A204.1 (cell line): ENCODE measurements at regions not wholly inside any gene's neighbourhood (a gene's known extent, or its start where the extent isn't known, plus 50 kb on each side); places are given as distances from the start of the nearest gene placed in this dataset.

Source experiments
- FAIRE-seq: peaks from 2 replicates; lab custom pipeline; 2012; peaks lifted over from hg19 to GRCh38; lab: Jason Lieb, UNC

DNA sequence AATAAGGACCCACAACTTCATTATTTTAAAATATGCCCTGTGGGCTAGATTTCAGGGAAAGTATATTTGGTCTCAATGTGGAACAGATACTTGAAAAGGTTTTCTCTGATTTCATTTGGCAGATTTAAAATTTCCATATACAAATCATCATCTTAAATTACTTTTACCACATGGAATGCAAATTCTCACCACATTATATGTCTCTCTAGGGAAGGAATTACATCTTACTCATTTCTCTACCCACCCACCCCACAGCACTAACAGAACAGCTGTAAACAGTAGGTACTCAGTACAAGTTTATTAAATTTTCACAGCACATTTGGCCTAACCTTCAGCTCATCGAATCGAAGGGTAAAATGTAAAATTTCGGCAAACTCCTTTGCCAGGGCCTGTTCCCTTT, 104.0 kb downstream of the CYRIA start:
- no peak for FAIRE-seq

DNA sequence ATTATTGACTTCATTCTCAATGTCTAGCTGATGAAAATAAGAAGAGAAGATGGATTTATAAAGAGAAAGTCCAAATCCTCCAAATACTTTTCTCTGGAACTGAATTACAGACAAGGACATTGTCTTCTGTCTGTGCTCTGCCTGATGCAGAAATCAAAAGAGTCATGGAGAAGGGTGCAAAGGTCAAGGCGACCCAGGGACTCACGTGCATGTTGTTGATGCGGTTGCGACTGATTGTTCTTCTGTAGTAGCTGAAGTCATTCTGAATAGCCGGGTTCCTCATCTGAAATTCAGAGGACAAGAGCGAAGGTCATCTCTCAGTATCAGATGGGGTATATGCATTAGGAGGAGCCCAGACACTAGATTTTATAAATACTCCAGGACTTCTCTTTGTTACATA, 104.4 kb downstream of the CYRIA start:
- FAIRE-seq = no peak

DNA sequence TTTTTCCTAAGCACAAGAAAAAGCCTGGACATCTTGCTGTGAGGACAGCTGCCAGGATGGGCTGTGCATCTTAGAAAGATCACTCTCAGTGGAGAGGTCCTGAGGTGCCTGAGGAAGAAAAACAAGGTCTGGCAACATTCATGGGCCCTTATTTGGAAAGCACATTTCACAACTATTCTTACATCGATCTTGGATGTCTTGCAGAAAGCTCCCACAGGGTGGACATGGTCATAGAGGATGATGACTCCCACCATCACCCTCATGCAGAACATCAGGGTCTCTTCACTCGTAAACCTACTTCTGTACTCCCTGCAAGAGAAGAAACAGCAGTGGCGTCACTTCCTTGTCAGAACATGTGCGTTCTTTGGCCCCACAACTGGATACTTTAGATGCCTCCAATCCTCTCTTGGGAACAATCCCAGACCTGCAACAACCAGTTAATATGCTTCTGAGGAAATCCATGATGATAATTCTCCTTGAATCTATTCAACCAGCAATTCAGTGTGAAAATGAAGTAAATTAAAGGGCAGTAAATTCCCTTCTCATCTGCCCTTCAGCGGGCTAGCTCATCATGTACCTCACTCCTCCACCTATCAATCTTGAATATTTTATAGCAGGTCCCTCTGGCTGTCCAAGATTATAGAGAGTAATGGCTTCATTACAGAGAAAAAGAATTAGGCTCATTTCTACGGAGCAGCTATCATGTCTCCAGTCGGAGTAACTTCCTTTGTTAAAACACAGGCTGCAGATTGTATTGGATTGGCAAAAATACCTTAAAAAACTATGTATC, 106.2 kb downstream of the CYRIA start:
- no peak for FAIRE-seq

DNA sequence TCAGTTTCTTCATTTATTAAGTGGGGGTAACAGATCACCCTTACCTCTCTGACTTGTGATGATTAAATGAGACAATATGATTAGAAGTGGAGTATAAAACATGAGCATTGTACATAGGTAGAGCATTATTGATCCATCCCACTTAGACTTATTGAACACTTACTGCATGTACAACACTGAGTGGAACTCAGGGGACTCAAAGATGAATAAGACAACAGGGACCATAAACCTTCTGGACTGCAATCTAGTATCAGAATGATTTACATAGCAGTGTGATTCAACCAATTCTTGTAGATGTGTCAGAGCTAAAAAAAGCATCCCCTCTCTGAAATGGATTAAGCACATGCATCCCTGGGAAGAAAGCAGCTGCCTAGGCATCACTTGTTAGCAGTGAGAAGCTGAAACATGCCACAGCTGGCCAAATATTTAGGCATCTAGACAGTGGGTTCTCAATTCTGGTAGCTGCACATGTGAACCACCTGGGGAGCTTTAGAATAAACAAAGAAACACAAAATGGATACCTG, 111.5 kb downstream of the CYRIA start:
- FAIRE-seq = no peak

DNA sequence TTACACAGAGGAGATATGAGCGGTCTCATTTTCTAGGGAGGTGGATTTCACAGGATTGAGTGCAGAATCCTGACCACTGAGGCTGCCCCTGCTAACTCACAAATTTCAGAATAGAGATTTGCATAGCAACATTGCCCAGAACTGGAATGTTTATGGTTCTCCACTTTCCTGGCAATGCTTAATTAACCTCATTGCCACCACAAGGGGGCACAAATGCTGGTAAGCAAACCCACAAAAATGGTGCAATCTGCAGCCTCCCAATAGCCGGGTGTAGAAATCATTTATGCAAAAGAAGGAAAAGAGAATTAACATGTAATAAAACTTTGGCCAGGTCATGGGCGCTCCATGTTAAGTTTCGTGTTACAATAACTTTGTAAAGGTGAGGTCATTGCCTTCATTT, 112.4 kb downstream of the CYRIA start:
- FAIRE-seq = peak; percentile 3

DNA sequence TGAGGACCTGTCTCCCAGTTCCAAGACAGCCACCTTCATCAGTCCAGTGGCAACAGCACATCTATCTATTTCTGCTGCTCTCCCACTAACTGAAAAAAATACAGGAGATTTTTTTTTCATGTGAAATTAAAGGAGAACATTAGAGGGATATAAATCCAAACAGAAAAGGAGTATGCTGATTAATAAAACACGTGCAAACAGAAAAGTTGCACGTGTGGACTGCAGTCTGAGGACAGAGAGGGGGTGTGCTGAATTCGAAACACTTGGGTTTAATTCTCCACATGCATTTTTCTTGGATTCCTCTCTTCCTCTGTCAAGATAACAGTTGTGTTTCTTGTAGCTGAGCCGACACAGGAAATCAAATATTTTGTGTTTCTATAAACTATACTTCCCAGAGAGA, 113.4 kb downstream of the CYRIA start:
- FAIRE-seq = no peak

DNA sequence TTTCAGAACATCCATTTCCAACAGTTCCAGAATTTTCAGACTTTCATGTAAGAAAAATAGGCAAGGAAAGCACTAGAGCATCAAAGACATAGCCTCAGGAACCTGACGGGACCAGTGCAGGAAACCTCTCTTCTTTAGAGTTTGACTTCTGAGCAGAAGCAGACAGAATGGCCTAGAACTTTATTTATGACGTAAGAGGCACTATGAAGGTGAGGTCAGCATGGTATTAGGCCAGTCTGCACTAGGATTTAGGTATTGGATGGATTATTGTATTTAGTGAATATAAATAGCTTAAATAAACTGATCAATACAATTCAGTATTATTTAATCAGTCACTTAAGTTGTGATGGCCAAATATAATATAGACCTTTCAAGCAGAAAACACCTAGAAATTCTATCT, 117.6 kb downstream of the CYRIA start:
- FAIRE-seq = no peak

DNA sequence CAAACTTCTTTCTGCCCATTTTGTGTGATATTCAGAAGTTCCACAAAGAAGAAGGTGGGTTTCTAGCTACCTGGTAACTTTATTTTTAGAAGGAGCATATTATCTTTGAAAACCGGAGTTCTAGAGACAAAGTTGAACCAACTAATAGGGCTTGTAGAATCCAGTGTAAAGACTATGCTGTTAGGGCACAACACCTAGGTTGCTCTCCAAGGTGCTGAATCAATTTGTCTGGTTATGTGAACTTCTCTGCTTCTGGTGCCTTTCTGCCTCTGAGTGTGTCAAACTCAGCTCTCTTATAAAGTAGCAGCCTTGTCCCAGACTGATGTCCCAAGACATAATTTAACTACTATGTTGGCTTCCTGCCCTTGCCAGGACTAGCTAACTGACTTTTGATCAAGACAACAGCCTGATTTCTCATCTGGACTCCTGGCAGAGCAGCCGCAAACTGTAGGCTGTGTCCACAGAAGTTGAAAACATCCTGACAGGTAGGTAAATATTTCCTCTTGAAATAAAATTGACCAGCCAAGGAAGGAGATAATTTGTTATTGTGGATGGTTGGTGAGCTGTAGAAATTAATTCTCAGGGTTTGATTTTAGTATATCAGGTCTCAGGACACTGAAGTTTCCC, 119.4 kb downstream of the CYRIA start:
- no peak for FAIRE-seq

DNA sequence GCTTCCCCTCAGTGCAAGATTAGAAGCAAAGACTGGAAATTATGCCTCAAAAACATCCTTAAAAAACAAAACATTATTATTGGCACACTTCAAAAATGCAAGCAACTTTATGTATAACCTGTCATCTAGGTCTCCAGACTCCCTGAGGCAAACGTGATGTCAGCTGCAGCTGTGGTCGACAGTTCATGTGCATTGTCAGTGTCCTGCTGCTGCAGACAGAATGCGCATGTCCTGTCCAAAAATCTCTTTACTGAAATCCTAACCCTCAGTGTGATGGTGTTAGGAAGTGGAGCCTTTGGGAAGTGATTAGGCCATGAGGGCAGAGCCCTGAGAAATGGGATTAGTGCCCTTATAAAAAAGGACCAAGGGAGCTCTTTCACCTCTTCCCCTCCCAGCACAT, 126.9 kb downstream of the CYRIA start:
- no peak for FAIRE-seq

DNA sequence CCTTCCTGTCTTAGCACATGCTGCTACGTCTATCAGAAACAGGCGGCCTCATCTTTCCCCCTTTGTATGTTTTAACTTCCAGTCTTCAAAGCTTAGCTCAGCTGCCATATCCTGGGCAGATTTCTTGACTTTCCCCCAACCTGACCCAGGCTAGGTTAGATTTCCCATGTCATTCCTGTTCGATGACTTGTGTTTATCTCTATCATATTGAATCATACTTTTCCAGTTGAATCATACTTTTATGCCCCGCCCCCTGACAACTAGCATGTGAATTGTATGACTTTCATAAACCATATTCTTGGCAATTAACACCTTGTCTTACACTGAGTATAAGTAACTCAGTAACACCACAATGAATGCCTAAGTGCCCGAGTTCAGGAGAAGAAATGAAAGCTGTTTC, 128.3 kb downstream of the CYRIA start:
- FAIRE-seq = no peak

DNA sequence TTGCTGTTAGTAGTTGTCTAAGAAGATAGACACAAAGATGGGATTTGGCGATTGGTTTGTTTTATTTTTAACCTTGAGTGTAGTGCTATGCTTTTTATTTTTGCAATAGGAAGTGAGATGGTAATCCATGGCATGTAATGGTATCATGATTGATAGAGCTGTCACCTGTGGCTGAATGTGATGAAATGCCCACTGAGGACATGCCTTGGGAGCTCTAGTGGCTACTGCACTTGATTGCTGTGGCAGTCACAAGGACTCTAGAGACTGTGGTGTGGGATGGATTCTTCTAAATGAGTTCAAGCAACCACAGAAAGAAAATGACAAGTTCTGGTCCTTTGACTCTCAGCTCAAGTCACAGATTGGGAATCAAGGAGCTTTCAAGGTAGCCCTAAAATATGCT, 139.4 kb downstream of the CYRIA start:
- FAIRE-seq = no peak

DNA sequence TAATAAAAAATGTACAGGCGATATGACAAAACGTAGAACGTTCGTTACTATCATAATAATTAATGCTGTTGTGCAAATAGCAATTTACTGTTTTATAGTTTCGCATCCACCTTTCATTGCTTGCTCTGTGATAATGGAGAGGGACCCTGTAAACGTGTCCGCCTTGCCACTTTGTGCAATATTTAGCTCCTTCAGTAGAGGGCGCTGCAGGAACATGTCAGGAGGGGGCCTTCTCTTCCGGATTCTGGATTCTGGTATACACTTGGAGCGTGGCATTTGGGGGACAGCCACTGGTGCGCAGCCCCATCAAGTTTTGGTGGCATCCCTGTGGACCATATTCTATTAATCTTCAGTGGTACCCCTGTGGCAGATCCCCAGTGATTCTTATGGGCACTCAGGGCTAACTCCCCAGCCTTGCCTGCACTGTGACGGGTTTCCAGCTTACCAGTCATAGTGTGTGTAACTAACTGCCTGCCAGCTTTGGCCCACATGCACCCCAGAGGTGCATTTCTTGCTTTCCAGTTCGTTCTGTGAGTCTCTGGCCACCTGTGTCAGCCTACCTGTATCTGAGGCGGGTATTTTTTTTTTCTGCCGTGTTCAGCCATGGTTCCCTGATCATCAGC, 140.3 kb downstream of the CYRIA start:
- FAIRE-seq = no peak

DNA sequence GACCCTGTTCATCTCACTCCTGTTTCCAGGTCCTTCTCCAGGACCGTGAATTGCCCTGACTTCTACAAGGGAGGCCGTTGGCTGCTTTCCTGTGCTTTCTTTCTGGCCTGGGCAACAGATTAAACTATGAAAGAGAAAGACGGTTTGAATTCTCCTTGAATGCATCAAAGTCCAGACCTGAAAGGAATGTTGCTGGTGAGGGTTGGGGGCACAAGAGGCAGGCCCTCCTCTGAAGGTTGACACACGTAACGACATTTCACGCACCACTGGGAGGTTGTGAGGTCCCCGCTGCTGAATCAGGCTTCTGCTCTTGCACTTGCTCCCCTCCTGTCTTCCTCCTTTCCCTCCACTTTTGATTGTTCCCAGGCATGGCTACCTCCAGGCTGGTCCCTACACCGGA, 141.9 kb downstream of the CYRIA start:
- FAIRE-seq = no peak

DNA sequence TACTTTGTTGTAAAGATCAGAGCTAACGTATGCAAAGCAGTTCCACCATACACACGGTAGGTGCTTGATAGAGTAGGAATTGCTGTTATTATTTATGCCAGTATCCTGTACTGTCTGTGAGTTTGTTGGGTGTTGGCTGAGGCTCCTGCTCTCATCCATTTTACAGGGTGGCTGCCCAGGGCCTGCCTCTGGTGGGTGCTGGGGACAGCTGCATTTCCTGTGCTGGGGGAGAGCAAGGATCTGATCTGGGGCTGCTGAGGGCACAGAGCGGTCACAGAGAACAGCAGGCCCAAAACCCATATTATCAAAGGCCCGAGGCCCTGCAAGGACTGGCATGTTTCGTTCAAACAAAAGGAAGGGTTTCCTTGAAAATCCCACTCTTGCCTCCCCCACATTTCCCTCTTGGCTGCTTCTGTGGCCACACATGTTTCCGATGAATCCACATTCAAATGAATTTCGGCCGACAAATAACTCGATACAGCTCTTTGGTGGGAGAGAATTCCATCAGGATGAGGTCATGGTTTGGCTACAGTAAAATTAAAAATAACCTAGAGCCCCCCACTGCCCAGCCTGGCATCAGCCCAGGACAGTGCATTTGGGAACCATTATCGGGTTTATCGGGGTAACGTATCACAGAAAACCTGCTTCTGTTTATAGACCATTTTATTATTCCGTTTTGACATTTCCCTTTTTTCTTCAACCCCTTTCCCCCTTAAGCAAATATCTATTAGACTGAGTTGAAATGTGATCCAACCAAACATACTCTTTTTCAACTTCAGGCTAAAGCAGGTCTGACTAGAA, 143.4 kb downstream of the CYRIA start:
- FAIRE-seq = no peak

DNA sequence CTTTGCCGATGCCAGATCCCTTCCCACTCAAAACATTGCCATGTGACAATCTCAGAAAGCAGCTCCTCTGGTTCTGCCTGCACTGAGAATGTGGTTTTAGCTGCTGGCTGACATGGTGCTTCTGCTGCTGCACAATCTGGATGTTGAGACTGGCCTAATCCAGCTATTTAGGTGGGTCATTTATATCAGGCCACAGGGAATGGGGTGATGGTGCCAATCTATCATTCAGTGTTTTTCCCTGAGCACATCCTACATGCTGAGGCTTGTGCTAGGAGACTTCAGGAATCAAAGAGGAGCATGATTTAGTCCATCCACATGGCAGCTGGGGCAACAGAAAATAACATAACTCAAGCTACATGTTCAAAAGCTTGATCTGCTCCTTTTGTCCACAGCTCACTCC, 144.7 kb downstream of the CYRIA start:
- FAIRE-seq = no peak

DNA sequence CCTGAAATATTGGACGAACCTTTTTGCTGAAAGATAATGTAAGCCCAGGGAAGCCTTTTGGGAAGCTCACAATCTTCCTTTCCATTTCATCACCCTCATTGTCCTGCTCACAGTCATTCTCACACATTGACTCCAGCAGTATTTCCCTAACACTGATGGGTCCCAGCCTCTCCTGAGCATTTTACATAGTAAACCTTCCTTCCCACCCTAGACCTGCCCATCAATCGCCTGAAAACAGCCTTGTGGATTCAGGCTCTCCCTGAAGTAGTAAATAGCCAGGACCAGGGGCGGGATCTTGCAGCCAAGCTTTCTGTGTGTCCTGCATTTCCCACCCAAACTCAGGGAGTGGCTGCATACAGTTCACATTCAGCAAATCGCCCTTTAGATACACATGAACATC, 149.9 kb downstream of the CYRIA start:
- no peak for FAIRE-seq

DNA sequence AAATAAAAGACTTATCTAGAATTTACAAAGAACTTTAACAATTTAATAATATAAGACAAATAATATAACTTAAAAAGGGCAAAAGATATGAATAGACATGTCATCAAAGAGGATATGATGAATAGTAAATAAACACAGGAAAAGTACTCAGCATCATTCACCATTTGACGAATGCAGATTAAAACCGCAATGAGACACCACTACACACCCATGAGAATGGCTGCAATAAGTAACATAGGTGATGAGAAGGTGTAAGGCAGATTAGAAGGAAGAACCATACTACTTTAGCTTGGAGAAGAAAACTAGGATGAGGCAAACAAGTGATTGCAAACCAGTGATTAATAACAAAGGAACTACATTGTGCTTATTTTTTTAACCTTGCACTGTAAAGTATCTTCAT, 152.0 kb downstream of the CYRIA start:
- FAIRE-seq = no peak

DNA sequence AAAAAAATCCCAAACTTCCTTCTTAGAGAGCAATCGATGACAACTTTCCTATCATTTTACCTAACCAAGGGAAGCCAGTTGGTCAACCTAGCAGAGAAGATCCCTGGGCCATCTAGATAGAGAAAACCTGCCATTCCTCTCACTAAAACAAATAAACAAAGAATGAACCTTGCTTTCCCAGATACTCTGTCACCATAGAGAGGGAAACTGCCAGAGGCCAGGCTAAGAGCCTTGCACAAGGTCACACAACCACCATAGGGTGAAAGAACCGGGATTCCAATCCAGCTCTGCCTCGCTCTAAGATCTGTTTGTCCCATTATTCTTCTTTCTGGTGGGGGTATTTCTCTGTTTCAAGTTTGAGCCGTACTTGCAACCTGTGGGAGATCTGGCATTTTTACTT, 154.6 kb downstream of the CYRIA start:
- FAIRE-seq = no peak

DNA sequence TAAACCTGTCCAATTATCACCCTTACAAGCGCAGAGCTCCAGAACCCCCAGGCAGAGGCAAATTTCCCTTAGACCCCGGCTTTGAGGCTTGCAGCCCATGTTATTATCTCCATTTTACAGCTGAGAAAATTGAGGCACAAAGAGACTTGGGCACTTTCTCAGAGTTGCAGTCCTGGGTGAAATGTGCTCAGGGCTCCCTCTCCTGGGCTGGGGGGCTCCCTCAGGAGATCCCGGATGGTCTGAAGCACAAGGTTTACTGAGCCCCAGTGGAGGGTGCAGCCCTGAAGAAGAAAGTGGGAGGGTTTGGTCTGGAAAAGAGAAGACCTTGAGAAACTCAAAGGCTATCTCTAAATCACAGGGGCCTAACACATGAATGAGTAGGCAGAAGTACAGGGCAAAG, 156.6 kb downstream of the CYRIA start:
- no peak for FAIRE-seq

DNA sequence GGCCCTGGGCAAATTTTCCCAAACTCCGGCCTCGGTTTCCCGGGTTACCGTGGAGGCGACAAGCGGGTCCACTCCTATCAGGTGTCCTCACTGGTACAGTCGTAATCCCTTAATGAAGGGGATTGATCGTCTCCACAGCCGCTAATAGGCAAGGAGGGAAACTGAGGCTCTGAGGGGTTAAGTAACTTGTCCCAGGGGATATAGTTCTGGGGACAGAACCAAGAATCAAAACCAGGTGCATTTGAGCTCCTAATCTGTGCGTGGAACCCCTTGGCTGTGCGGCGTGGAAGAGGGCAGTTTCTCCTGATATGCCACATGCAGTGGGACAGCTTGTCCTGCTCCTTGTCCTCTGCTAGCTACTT, 157.2 kb downstream of the CYRIA start:
- no peak for FAIRE-seq

DNA sequence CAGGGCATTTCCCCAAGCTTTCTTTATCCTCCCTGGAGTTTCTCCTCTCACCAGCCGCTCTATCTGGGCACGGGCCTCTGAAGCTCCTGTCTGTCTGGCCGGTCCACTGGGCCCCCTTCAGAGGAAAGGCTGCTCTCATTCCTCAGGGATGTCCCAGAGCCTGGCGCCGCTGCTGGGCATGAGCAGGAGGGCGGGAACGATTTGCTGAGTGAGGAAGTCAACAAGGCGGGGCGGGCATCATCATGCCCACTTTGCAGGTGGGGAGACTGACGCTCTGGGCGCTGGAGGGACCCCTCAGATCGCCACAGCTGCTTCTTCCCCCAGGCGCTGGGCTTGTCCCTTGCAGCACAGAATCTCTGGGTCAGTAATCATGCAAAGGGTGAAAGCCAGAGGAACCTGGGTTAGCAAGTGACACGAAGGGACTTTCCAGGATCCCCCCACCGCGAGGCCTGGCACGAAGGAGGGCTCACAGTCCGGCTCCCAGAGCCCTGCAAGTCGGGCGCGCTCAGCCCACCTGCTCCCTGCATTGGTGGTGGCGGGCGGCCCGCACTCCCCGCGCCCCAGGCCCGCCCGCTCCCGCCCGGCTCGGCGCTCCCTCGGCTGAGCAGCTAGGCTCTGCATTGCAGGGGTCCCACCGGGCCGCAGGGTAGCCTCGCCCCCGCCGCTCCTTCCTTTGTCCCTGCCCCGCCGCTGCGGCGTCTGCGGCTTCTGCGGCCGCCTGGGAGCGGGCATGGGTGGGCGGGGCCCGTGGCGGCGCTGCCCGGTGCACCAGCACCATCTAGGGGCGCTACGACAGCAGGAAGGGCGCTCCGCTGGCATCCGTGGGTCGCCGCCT, 157.8 kb downstream of the CYRIA start:
- no peak for FAIRE-seq

DNA sequence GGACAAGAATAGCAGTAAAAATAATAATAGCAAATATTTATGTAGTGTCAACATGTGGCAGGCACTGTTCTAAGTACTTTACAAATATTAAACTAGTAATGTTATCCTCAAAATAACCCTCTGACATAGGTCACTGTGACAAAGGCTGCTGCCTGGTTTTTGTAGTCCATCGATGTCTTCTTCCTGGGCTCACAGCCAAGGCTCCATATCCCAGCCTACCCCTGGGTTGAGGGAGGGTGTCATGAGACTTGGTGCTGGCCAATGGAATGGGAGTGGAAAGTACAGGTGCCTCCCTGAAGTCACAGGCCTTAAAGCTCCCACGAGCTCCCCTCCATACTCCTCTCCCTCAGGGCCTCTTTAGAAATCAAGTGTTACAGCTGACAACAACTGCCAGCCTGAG, 159.3 kb downstream of the CYRIA start:
- no peak for FAIRE-seq
